ENCODE measurements at regions not wholly inside any gene's neighbourhood (a gene's known extent, or its start where the extent isn't known, plus 50 kb on each side); places are given as distances from the start of the nearest gene placed in this dataset.

GRCh38 chr5:96022971-96023370 lies 61.3 kb upstream of the ELL2 start:
- no peak for TF ChIP-seq POLR2A (IDR thresholded peaks at IDR 0.05)
- TF ChIP-seq, protein P1, sequence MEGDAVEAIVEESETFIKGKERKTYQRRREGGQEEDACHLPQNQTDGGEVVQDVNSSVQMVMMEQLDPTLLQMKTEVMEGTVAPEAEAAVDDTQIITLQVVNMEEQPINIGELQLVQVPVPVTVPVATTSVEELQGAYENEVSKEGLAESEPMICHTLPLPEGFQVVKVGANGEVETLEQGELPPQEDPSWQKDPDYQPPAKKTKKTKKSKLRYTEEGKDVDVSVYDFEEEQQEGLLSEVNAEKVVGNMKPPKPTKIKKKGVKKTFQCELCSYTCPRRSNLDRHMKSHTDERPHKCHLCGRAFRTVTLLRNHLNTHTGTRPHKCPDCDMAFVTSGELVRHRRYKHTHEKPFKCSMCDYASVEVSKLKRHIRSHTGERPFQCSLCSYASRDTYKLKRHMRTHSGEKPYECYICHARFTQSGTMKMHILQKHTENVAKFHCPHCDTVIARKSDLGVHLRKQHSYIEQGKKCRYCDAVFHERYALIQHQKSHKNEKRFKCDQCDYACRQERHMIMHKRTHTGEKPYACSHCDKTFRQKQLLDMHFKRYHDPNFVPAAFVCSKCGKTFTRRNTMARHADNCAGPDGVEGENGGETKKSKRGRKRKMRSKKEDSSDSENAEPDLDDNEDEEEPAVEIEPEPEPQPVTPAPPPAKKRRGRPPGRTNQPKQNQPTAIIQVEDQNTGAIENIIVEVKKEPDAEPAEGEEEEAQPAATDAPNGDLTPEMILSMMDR (IDR thresholded peaks at IDR 0.05), result no peak
